ENCODE measurements at regions not wholly inside any gene's neighbourhood (a gene's known extent, or its start where the extent isn't known, plus 50 kb on each side); places are given as distances from the start of the nearest gene placed in this dataset.

- Histone ChIP-seq H3K23ac (ENCODE audit: insufficient read length) (no peak overlapping the region), H3K4me2 (ENCODE audit: insufficient read depth in 1 of 2, low read depth in 2 of 2, low read length in 2 of 2) (peak overlapping the region in 1 of 2 experiments; percentile 49; a peak in 1 of 4 replicates), H3K4me1 (replicated peaks in 1 of 4; ENCODE audit: control insufficient read depth in 3 of 4, insufficient read depth in 4 of 4, low read length in 3 of 4) (peaks cover 0 to 3% (median 2%) of the 10 kb centered on the region in 4 experiments; a peak in 3 of 7 replicates), H3K27me3 (replicated peaks in 1 of 4; ENCODE audit: control insufficient read depth in 3 of 4, extremely low read depth in 1 of 4, insufficient read depth in 3 of 4, low read length in 3 of 4) (no peaks in the 10 kb centered on the region), H4K20me1 (replicated peaks in 1 of 2; ENCODE audit: control insufficient read depth in 1 of 2, insufficient read depth in 2 of 2, low read length in 2 of 2) (no peaks in the 10 kb centered on the region), H3K23me2 (ENCODE audit: low read depth, low read length) (no peaks in the 10 kb centered on the region), H3K79me1 (ENCODE audit: low read depth, low read length) (no peaks in the 10 kb centered on the region), H2AFZ (ENCODE audit: low read length) (peak overlapping the region; percentile 84; the same call in 1 of the 2 replicates), H3K56ac (replicated peaks; ENCODE audit: insufficient read length, low read depth, low read length) (no peak overlapping the region), H4K8ac (ENCODE audit: extremely low read depth, insufficient read depth, low read length) (no peak overlapping the region), H2BK20ac (ENCODE audit: low read length) (no peak overlapping the region), H3K4ac (replicated peaks; ENCODE audit: insufficient read length, low read depth, low read length) (no peak overlapping the region), H2BK5ac (ENCODE audit: low read depth, low read length) (no peak overlapping the region), H3K9ac (replicated peaks in 1 of 4; ENCODE audit: extremely low read depth in 1 of 4, low read depth in 3 of 4, low read length in 3 of 4) (no peak overlapping the region), H3K36me3 (ENCODE audit: control insufficient read depth in 2 of 4, insufficient read depth in 4 of 4, low read length in 3 of 4) (no peaks in the 10 kb centered on the region), H3K4me3 (ENCODE audit: extremely low read depth in 1 of 4, insufficient read depth in 2 of 4, low read depth in 3 of 4, low read length in 4 of 4) (no peak overlapping the region), H2AK5ac (ENCODE audit: low read depth, low read length) (no peak overlapping the region), H2BK15ac (ENCODE audit: low read length) (no peak overlapping the region), H2BK120ac (replicated peaks; ENCODE audit: low read depth, low read length) (no peak overlapping the region), H3K79me2 (ENCODE audit: control insufficient read depth in 1 of 2, insufficient read depth in 2 of 2, low read length in 2 of 2) (no peaks in the 10 kb centered on the region), H2BK12ac (ENCODE audit: low read depth, low read length) (no peak overlapping the region), H3K14ac (ENCODE audit: insufficient read length) (no peak overlapping the region), H4K5ac (ENCODE audit: insufficient read length, low read depth, low read length) (no peak overlapping the region), H3K18ac (ENCODE audit: extremely low read depth, low read length) (no peak overlapping the region), H3K9me3 (ENCODE audit: insufficient read depth in 2 of 2, low read depth in 1 of 2, low read length in 1 of 2) (no peaks in the 10 kb centered on the region), H3K27ac (ENCODE audit: low read depth, low read length) (no peak overlapping the region), H4K91ac (replicated peaks; ENCODE audit: insufficient read length, low read length) (no peak overlapping the region)
- DNase-seq (ENCODE audit: low read depth in 1 of 2, low spot score in 2 of 2) (no peak), FAIRE-seq (peak; percentile 81)
- ChIA-PET CTCF (ENCODE audit: partially characterized antibody) (interaction anchor here (0.8 to 1.2 kb wide), 3 partner anchors 26 to 86 kb away, joined by 3 read pairs; no protein-coding TSS in a partner anchor), POLR2A (ENCODE audit: partially characterized antibody) (no interaction called here)
- TF ChIP-seq TEAD4 (IDR thresholded peaks at IDR 0.05; ENCODE audit: low read depth, low read length) (0 out of 2 replicates have a peak, but pooled peaks have one; percentile 11), SIRT6 (IDR thresholded peaks at IDR 0.05; ENCODE audit: low read length) (no peak), JUND (IDR thresholded peaks at IDR 0.05; ENCODE audit: low read length) (no peak)
- 62% methylated on average over 4 of the region's 4 CpGs; no CpG with 5 or more reads in 1 of the 2 experiments for WGBS, 2 experiments (ENCODE audit: extremely low coverage in 1 of 2, insufficient coverage in 1 of 2, insufficient read length in 1 of 2, insufficient replicate concordance in 2 of 2, low coverage in 1 of 2, low lambda C conversion rate in 2 of 2, missing lambda C conversion rate in 1 of 2)
Measured at GRCh38 chr2:164302786-164303185, 318.5 kb downstream of the GRB14 start.

All from H1 (cell line).